Kidney (tissue), 13 donors: ENCODE measurements at regions not wholly inside any gene's neighbourhood (a gene's known extent, or its start where the extent isn't known, plus 50 kb on each side); places are given as distances from the start of the nearest gene placed in this dataset.

Experiments used
- DNase-seq, 5 donors: peaks; one replicate each; pipeline ENCODE4 v3.0.0-alpha.2; 2013 to 2020
- FAIRE-seq: peaks from 2 replicates; lab custom pipeline; 2012; peaks lifted over from hg19 to GRCh38; lab: Jason Lieb, UNC
- H3K27ac ChIP-seq, 2 donors: one replicate each; pipeline ENCODE4 v1.7.0; 2013; ENCODE audit warnings: low read depth in 2 of 2, low read length in 2 of 2, inconsistent platforms in 1 of 2
- H3K27me3 ChIP-seq: one replicate; pipeline ENCODE4 v1.7.1; 2013; ENCODE audit warnings: low read length, inconsistent platforms; ENCODE audit not compliant: control insufficient read depth, insufficient read depth
- H3K36me3 ChIP-seq, 3 donors: one replicate each; pipeline versions ENCODE4 v1.7.0 to v1.7.1; 2013; ENCODE audit warnings: low read length in 3 of 3, control low read depth in 1 of 3, inconsistent platforms in 1 of 3; ENCODE audit not compliant: insufficient read depth in 3 of 3, control insufficient read depth in 2 of 3
- H3K4me1 ChIP-seq, 3 donors: one replicate each; pipeline versions ENCODE4 v1.7.0 to v1.7.1; 2013; ENCODE audit warnings: low read length in 3 of 3, inconsistent platforms in 1 of 3, low read depth in 1 of 3; ENCODE audit not compliant: control insufficient read depth in 2 of 3, insufficient read depth in 2 of 3
- H3K4me3 ChIP-seq, 3 donors: one replicate each; pipeline versions ENCODE4 v1.7.0 to v1.8.1; 2013; ENCODE audit warnings: low read length in 3 of 3, control low read depth in 1 of 3, inconsistent platforms in 1 of 3
- H3K9ac ChIP-seq, 3 donors: one replicate each; pipeline versions ENCODE4 v1.7.0 to v1.7.1; 2013; ENCODE audit warnings: low read length in 3 of 3, control low read depth in 1 of 3, inconsistent platforms in 1 of 3
- H3K9me3 ChIP-seq, 3 donors: one replicate each; pipeline versions ENCODE4 v1.7.0 to v1.7.1; 2013; ENCODE audit warnings: low read length in 3 of 3, control low read depth in 1 of 3, inconsistent platforms in 1 of 3; ENCODE audit not compliant: control insufficient read depth in 2 of 3, insufficient read depth in 1 of 3
- CTCF ChIP-seq: IDR thresholded peaks from 3 replicates; pipeline ENCODE4 v1.5.1; 2012; ENCODE audit warnings: mild to moderate bottlenecking, moderate library complexity, borderline replicate concordance; ENCODE audit not compliant: insufficient read depth; ENCODE audit errors: extremely low read depth
- intact Hi-C: fragments of 100-400 bp; cut with DNase I; formaldehyde crosslinking; loops from one replicate; pipeline ENCODE4 v1.11.1; 2022
- donor health status: control.
- donor health status: control.
- donor health status: control.
- donor health status: control.
- donor health status: control.
- donor health status: DM: yes; HTN: yes; CAD: no.
- donor health status: Normal renal cell carcinoma (clear cell type).

DNA sequence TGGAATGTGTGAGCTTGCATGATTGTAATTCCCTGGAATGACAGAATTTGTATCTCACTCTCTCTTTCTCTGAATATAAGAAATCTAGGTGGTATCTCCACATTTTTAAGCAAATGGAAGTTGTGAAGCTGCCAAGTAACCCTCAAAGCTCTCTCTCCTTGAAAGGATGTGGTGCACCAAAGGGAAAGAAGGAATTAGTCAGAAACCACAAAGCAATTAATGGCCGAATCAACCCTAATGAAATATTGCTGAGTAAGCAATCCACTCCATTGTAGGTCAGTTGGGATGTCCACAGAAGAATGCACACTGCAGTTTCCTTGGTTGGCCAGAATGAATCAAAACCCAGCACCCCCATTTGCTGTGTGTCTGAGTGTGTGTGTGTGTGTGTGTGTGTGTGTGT, 153.5 kb downstream of the KCNA5 start:
- intact Hi-C loops: no loop called here
- FAIRE-seq (no peak), DNase-seq (peak in 2 of 5 donors; percentile 10 to 44)

DNA sequence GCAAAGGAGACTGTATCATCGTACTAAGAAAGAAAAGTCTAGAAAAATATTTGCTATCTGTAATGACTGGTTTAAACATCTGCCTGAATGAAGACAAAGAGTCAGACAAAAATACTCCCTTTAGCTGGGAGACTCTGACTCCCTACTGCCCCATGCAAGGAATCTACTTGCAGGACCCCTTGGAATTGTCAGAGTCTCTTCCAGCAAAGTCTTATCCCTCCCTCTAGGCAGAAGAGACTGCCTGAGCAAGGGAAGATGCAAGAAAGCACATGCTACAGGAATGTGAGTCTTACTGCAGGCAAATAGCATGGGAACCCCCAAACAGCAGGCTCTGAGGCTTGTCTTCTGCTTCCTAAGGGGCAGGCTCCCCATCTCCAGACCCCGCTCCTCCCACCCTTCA, 154.0 kb downstream of the KCNA5 start:
- TF ChIP-seq CTCF: no peak
- no peak overlapping the region for H3K4me3 ChIP-seq
- no peak overlapping the region for H3K9ac ChIP-seq
- no peak overlapping the region for H3K27ac ChIP-seq
- DNase-seq: no peak
- FAIRE-seq: no peak
- no peaks in the 10 kb centered on the region for H3K9me3 ChIP-seq
- no peaks in the 10 kb centered on the region for H3K36me3 ChIP-seq
- intact Hi-C loops: no loop called here
- H3K4me1 ChIP-seq: peaks cover 0 to 4% (median 3%) of the 10 kb centered on the region in 3 donors
- no peaks in the 10 kb centered on the region for H3K27me3 ChIP-seq

More for the DNA sequence above, 153.5 kb downstream of the KCNA5 start:
- no peak overlapping the region for H3K4me3 ChIP-seq
- no peak for TF ChIP-seq CTCF
- H3K9me3 ChIP-seq: no peaks in the 10 kb centered on the region
- H3K27ac ChIP-seq: no peak overlapping the region
- H3K4me1 ChIP-seq: peaks cover 0 to 4% (median 3%) of the 10 kb centered on the region in 3 donors
- H3K27me3 ChIP-seq: no peaks in the 10 kb centered on the region
- no peak overlapping the region for H3K9ac ChIP-seq
- no peaks in the 10 kb centered on the region for H3K36me3 ChIP-seq

GRCh38 chr12:5200278-5201087, 156.8 kb downstream of the KCNA5 start:
- FAIRE-seq (no peak), DNase-seq (peak; percentile 63 to 83 (median 79))
- TF ChIP-seq CTCF: peak; percentile 53
- peak overlapping the region in 1 of 3 donors; percentile 16 for H3K4me3 ChIP-seq
- intact Hi-C loops: no loop called here
- no peaks in the 10 kb centered on the region for H3K9me3 ChIP-seq
- H3K27me3 ChIP-seq: no peaks in the 10 kb centered on the region
- H3K36me3 ChIP-seq: no peaks in the 10 kb centered on the region
- peak overlapping the region; percentile 45 to 60 for H3K27ac ChIP-seq
- H3K9ac ChIP-seq: no peak overlapping the region
- peaks cover 0 to 4% (median 3%) of the 10 kb centered on the region in 3 donors for H3K4me1 ChIP-seq
